HCT116 (cell line): ENCODE measurements at regions not wholly inside any gene's neighbourhood (a gene's known extent, or its start where the extent isn't known, plus 50 kb on each side); places are given as distances from the start of the nearest gene placed in this dataset.

Experiments
- ATAC-seq: fragments of 200-7000 bp; cut with Tn5 transposase; 2 replicates; pipeline ENCODE4 v1.9.1; 2020; ENCODE audit warnings: mild to moderate bottlenecking, moderate library complexity
- BruUV-seq: library from RNA; stranded (reverse); fragments of 400-500 nt; replicated peaks from 2 replicates; lab custom pipeline; 2021; lab: Mats Ljungman, UMichigan
- CTCF ChIA-PET: fragments of 300-600 bp; sonication (Branson Sonifier 250); formaldehyde crosslinking; loops from one replicate; lab custom pipeline; 2021; ENCODE audit warnings: antibody characterized with exemption; lab: Charles Lee
- POLR2A ChIA-PET: fragments of 300-600, 350-600 bp; sonication (Branson Sonifier 250); formaldehyde crosslinking; loops from one replicate; lab custom pipeline; 2021; ENCODE audit warnings: antibody characterized with exemption; lab: Charles Lee
- RAD21 ChIA-PET, 2 experiments: fragments of 300-600 bp; sonication (Branson Sonifier 250); formaldehyde crosslinking; loops; one replicate each; lab custom pipeline; 2023; ENCODE audit warnings: low total read pairs in 2 of 2; ENCODE audit not compliant: uncharacterized antibody in 2 of 2, unreplicated experiment in 2 of 2, low non-redundant PET in 1 of 2; lab: Charles Lee
- DNase-seq: peaks from one replicate; pipeline ENCODE4 v3.0.0-alpha.2; 2010; ENCODE audit warnings: low read depth, low spot score
- H2AFZ ChIP-seq: fragments of 200-600 bp; shearing (Covaris generic), sonication (generic); 2 replicates; pipeline ENCODE4 v1.6.1; 2017; ENCODE audit warnings: low read depth, mixed run types, mixed read lengths, antibody characterized with exemption, low read length; ENCODE audit not compliant: poor library complexity, severe bottlenecking
- H3K27ac ChIP-seq: 2 replicates; pipeline ENCODE4 v1.5.1; 2012; ENCODE audit warnings: low read depth, low read length
- H3K27me3 ChIP-seq: fragments of 200-600 bp; sonication (generic); 2 replicates; pipeline ENCODE4 v1.6.1; 2016; ENCODE audit warnings: mixed run types, low read length, mixed read lengths; ENCODE audit not compliant: insufficient read depth
- H3K36me3 ChIP-seq, 2 experiments: fragments of 200-500 bp in 1 of 2; fragments of 200-600 bp in 1 of 2; sonication (Bioruptor generic) in 1 of 2; sonication (generic) in 1 of 2; 2 replicates each; pipeline versions ENCODE4 v1.5.1 to v1.6.1; 2014 to 2016; ENCODE audit warnings: low read length in 2 of 2, inconsistent platforms in 1 of 2, mixed read lengths in 1 of 2, mixed run types in 1 of 2; ENCODE audit not compliant: insufficient read depth in 2 of 2, control insufficient read depth in 1 of 2
- H3K4me1 ChIP-seq, 2 experiments: fragments of 200-600 bp in 1 of 2; sonication (generic) in 1 of 2; 2 replicates each; pipeline versions ENCODE4 v1.5.1 to v1.6.1; 2012 to 2017; ENCODE audit warnings: low read length in 2 of 2, inconsistent platforms in 1 of 2, mild to moderate bottlenecking in 1 of 2, mixed read lengths in 1 of 2, mixed run types in 1 of 2, moderate library complexity in 1 of 2; ENCODE audit not compliant: insufficient read depth in 2 of 2, control insufficient read depth in 1 of 2
- H3K4me2 ChIP-seq: fragments of 200-600 bp; sonication (generic); 2 replicates; pipeline ENCODE4 v1.6.1; 2017; ENCODE audit warnings: mixed run types, low read length, mixed read lengths
- H3K4me3 ChIP-seq, 2 experiments: fragments of 200-600 bp in 1 of 2; sonication (generic) in 1 of 2; replicated peaks in 1 of 2; 2 replicates each; pipeline ENCODE4 v1.5.1; 2011 to 2016; ENCODE audit warnings: low read length in 2 of 2, control low read depth in 1 of 2, low read depth in 1 of 2, mild to moderate bottlenecking in 1 of 2, mixed read lengths in 1 of 2, mixed run types in 1 of 2
- H3K79me2 ChIP-seq: fragments of 200-600 bp; sonication (generic); 2 replicates; pipeline ENCODE4 v1.6.1; 2017; ENCODE audit warnings: mild to moderate bottlenecking, mixed run types, low read length, moderate library complexity, mixed read lengths; ENCODE audit not compliant: insufficient read depth
- H3K9ac ChIP-seq: fragments of 200-600 bp; sonication (generic); 2 replicates; pipeline ENCODE4 v1.6.1; 2016; ENCODE audit warnings: low read length, mixed read lengths
- H3K9me2 ChIP-seq: fragments of 200-600 bp; sonication (generic), shearing (Covaris generic); 2 replicates; pipeline ENCODE4 v1.6.1; 2017; ENCODE audit warnings: mixed run types, mild to moderate bottlenecking, moderate library complexity; ENCODE audit not compliant: insufficient read depth
- H3K9me3 ChIP-seq, 2 experiments: fragments of 200-500 bp in 1 of 2; fragments of 200-600 bp in 1 of 2; sonication (Bioruptor generic) in 1 of 2; sonication (generic) in 1 of 2; 2 replicates each; pipeline ENCODE4 v1.6.1; 2014 to 2017; ENCODE audit warnings: low read length in 2 of 2, mixed read lengths in 2 of 2, inconsistent platforms in 1 of 2, low read depth in 1 of 2, mild to moderate bottlenecking in 1 of 2, mixed run types in 1 of 2, moderate library complexity in 1 of 2; ENCODE audit not compliant: control insufficient read depth in 1 of 2, insufficient read depth in 1 of 2
- H4K20me1 ChIP-seq: fragments of 200-600 bp; sonication (generic), shearing (Covaris generic); 2 replicates; pipeline ENCODE4 v1.6.1; 2017; ENCODE audit warnings: mixed run types, mild to moderate bottlenecking, moderate library complexity; ENCODE audit not compliant: insufficient read depth
- CEBPB ChIP-seq: IDR thresholded peaks from 2 replicates; pipeline ENCODE4 v1.6.1; 2012; ENCODE audit warnings: low read depth
- EGR1 ChIP-seq: IDR thresholded peaks from 2 replicates; pipeline ENCODE4 v1.6.1; 2012; ENCODE audit warnings: low read depth
- ELF1 ChIP-seq: IDR thresholded peaks from 2 replicates; pipeline ENCODE4 v1.6.1; 2012; ENCODE audit warnings: low read depth, borderline replicate concordance
- REST ChIP-seq: IDR thresholded peaks from 2 replicates; pipeline ENCODE4 v1.6.1; 2012; ENCODE audit warnings: low read depth
- intact Hi-C: fragments of 100-400 bp; cut with micrococcal nuclease; formaldehyde crosslinking; loops from 2 replicates; pipeline ENCODE4 v1.10.0; 2022

- ChIA-PET CTCF (no interaction called here), POLR2A (no interaction called here), RAD21 (no interaction called here)
- Histone ChIP-seq H3K4me3 (no peak overlapping the region), H3K79me2 (no peaks in the 10 kb centered on the region), H3K9me2 (no peaks in the 10 kb centered on the region), H3K27me3 (no peaks in the 10 kb centered on the region), H3K4me2 (no peak overlapping the region), H3K36me3 (no peaks in the 10 kb centered on the region), H3K27ac (no peak overlapping the region), H4K20me1 (no peaks in the 10 kb centered on the region), H3K4me1 (no peaks in the 10 kb centered on the region), H3K9ac (no peak overlapping the region), H3K9me3 (no peaks in the 10 kb centered on the region), H2AFZ (no peak overlapping the region)
- ATAC-seq (no peak), DNase-seq (no peak)
- intact Hi-C loops = no loop called here
- no TSS peak for BruUV-seq
- TF ChIP-seq ELF1 = no peak
Observed at GRCh38 chr12:89863968-89864367, 155.3 kb upstream of the ATP2B1 start.

- no peak overlapping the region for H3K4me3 ChIP-seq
- no peaks in the 10 kb centered on the region for H3K79me2 ChIP-seq
- H3K9me3 ChIP-seq = no peaks in the 10 kb centered on the region
- ATAC-seq = no peak
- POLR2A ChIA-PET = no interaction called here
- TF ChIP-seq REST = no peak
- TF ChIP-seq EGR1 = no peak
- no peak for TF ChIP-seq CEBPB
- TF ChIP-seq, all 23 proteins: peak for 0
- Histone ChIP-seq H3K27me3 (no peaks in the 10 kb centered on the region), H3K4me2 (no peak overlapping the region), H4K20me1 (no peaks in the 10 kb centered on the region), H2AFZ (no peak overlapping the region), H3K36me3 (no peaks in the 10 kb centered on the region), H3K9ac (no peak overlapping the region), H3K27ac (no peak overlapping the region), H3K4me1 (no peaks in the 10 kb centered on the region), H3K9me2 (no peaks in the 10 kb centered on the region)
- DNase-seq = no peak
- BruUV-seq = no TSS peak
- ChIA-PET RAD21 (no interaction called here), CTCF (no interaction called here)
- intact Hi-C loops = no loop called here
Observed at GRCh38 chr12:89863493-89863938, 154.9 kb upstream of the ATP2B1 start.
